ENCODE measurements at regions not wholly inside any gene's neighbourhood (a gene's known extent, or its start where the extent isn't known, plus 50 kb on each side); places are given as distances from the start of the nearest gene placed in this dataset.

DNA sequence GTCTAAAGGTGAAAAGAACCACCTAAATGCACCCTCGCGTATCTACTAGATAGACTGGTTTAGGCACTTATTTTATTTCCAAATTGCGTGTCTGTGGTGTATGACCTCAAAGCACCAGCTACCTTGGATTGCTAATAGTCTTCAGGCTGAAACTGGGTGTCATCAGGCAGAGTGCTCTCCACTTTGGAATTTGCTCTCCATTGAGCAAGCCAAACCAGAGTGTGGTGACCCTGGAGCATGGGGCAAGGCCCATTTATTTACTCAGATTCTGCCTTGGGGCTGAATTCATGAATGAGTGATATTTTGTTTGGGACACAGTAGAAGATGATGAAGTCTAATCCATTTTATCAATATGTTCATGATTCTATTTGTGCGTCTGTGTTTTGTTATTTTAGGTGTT, 812.8 kb upstream of the SLC35B3 start:
- Histone ChIP-seq H3K4me1 (ENCODE audit: control insufficient read depth, insufficient read depth, low read length) (no peaks in the 10 kb centered on the region), H3K27me3 (ENCODE audit: control insufficient read depth, insufficient read depth, low read length) (no peaks in the 10 kb centered on the region), H3K27ac (ENCODE audit: low read length) (no peak overlapping the region), H3K36me3 (ENCODE audit: control insufficient read depth, insufficient read depth, low read length) (no peaks in the 10 kb centered on the region), H3K4me3 (ENCODE audit: low read length) (no peak overlapping the region), H3K9me3 (ENCODE audit: control insufficient read depth, insufficient read depth, low read length) (no peaks in the 10 kb centered on the region)
- H3K9me3 Mint-ChIP-seq = peaks cover 2 to 6% of the 10 kb centered on the region in 2 donors
- H3K27me3 Mint-ChIP-seq (ENCODE audit: low read depth in 2 of 2) = no peaks in the 10 kb centered on the region
- H3K4me1 Mint-ChIP-seq = no peaks in the 10 kb centered on the region
- WGBS (ENCODE audit: insufficient coverage) = 89% methylated on average over 4 of the region's 4 CpGs
- no peak overlapping the region for H3K4me3 Mint-ChIP-seq
- intact Hi-C loops (cut with micrococcal nuclease) = no loop called here
- no peaks in the 10 kb centered on the region for H3K36me3 Mint-ChIP-seq
- ATAC-seq (no peak), DNase-seq (no peak)
- H3K27ac Mint-ChIP-seq = no peak overlapping the region
- TF ChIP-seq, protein P1, sequence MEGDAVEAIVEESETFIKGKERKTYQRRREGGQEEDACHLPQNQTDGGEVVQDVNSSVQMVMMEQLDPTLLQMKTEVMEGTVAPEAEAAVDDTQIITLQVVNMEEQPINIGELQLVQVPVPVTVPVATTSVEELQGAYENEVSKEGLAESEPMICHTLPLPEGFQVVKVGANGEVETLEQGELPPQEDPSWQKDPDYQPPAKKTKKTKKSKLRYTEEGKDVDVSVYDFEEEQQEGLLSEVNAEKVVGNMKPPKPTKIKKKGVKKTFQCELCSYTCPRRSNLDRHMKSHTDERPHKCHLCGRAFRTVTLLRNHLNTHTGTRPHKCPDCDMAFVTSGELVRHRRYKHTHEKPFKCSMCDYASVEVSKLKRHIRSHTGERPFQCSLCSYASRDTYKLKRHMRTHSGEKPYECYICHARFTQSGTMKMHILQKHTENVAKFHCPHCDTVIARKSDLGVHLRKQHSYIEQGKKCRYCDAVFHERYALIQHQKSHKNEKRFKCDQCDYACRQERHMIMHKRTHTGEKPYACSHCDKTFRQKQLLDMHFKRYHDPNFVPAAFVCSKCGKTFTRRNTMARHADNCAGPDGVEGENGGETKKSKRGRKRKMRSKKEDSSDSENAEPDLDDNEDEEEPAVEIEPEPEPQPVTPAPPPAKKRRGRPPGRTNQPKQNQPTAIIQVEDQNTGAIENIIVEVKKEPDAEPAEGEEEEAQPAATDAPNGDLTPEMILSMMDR (IDR thresholded peaks at IDR 0.05) = no peak

- peaks cover 8 to 10% of the 10 kb centered on the region in 2 donors for H3K9me3 Mint-ChIP-seq
Observed at GRCh38 chr6:9240861-9241260, 805.5 kb upstream of the SLC35B3 start.

DNA sequence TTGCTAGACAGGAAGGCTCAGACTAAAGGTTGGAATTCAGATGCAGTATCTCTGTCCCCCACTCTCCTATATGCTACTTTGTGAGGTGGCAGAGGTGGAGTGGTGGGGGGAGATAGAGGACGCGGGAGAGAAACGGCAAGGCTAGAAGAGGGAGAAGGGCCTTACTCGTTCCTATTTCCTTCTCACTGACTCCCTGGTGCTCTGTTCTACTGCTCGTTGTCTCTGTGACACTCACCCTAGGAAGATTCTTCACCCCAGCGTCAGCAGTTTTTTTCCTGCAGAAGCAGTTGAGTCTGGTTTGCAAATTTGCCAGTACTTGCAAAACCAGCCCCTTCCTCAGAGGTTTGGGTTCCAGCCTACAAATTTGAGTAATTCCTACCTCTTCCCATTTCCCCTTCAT, 801.1 kb upstream of the SLC35B3 start:
- no peaks in the 10 kb centered on the region for H3K4me1 Mint-ChIP-seq
- Histone ChIP-seq H3K27ac (ENCODE audit: low read length) (no peak overlapping the region), H3K36me3 (ENCODE audit: control insufficient read depth, insufficient read depth, low read length) (no peaks in the 10 kb centered on the region), H3K4me3 (ENCODE audit: low read length) (no peak overlapping the region), H3K27me3 (ENCODE audit: control insufficient read depth, insufficient read depth, low read length) (no peaks in the 10 kb centered on the region), H3K9me3 (ENCODE audit: control insufficient read depth, insufficient read depth, low read length) (peaks cover 1% of the 10 kb centered on the region), H3K4me1 (ENCODE audit: control insufficient read depth, insufficient read depth, low read length) (no peaks in the 10 kb centered on the region)
- intact Hi-C loops (cut with micrococcal nuclease) = no loop called here
- no peaks in the 10 kb centered on the region for H3K27me3 Mint-ChIP-seq (ENCODE audit: low read depth in 2 of 2)
- ATAC-seq = no peak
- no peak for DNase-seq
- no peaks in the 10 kb centered on the region for H3K36me3 Mint-ChIP-seq
- H3K4me3 Mint-ChIP-seq = no peak overlapping the region
- H3K9me3 Mint-ChIP-seq = peaks cover 7 to 13% of the 10 kb centered on the region in 2 donors
- 65% methylated on average over 3 of the region's 6 CpGs for WGBS (ENCODE audit: insufficient coverage)
- TF ChIP-seq, protein P1 (IDR thresholded peaks at IDR 0.05) = no peak
- H3K27ac Mint-ChIP-seq = no peak overlapping the region

More at GRCh38 chr6:9240861-9241260, 805.5 kb upstream of the SLC35B3 start:
- ATAC-seq = no peak
- Histone ChIP-seq H3K27me3 (ENCODE audit: control insufficient read depth, insufficient read depth, low read length) (no peaks in the 10 kb centered on the region), H3K36me3 (ENCODE audit: control insufficient read depth, insufficient read depth, low read length) (no peaks in the 10 kb centered on the region), H3K4me3 (ENCODE audit: low read length) (no peak overlapping the region), H3K27ac (ENCODE audit: low read length) (no peak overlapping the region), H3K4me1 (ENCODE audit: control insufficient read depth, insufficient read depth, low read length) (no peaks in the 10 kb centered on the region), H3K9me3 (ENCODE audit: control insufficient read depth, insufficient read depth, low read length) (no peaks in the 10 kb centered on the region)
- Mint-ChIP-seq H3K36me3 (no peaks in the 10 kb centered on the region), H3K4me1 (no peaks in the 10 kb centered on the region), H3K4me3 (no peak overlapping the region), H3K27me3 (ENCODE audit: low read depth in 2 of 2) (no peaks in the 10 kb centered on the region), H3K27ac (no peak overlapping the region)
- 95% methylated on average over 2 of the region's 2 CpGs for WGBS (ENCODE audit: insufficient coverage)
- TF ChIP-seq, protein P1 (IDR thresholded peaks at IDR 0.05) = no peak
- intact Hi-C loops (cut with micrococcal nuclease) = no loop called here
- no peak for DNase-seq

DNA sequence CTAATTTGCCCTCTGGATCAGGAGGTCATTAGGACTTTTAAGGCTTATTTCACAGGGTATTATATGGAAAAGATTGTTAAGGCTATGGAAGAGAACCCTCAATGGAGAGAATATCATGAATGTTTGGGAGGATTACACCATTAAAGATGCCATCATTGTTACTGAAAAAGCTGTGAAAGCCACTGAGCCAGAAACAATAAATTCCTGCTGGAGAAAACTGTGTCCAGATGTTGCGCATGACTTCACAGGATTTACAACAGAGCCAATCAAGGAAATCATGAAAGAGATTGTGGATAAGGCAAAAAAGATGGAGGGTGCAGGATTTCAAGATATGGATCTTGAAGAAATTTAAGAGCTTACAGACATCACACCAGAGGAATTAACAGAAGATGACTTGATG, 798.3 kb upstream of the SLC35B3 start:
- TF ChIP-seq, protein P1 (IDR thresholded peaks at IDR 0.05) = no peak
- peaks cover 7 to 12% of the 10 kb centered on the region in 2 donors for H3K9me3 Mint-ChIP-seq
- no peaks in the 10 kb centered on the region for H3K4me1 Mint-ChIP-seq
- H3K4me3 Mint-ChIP-seq = no peak overlapping the region
- H3K27ac ChIP-seq (ENCODE audit: low read length) = no peak overlapping the region
- no peak overlapping the region for H3K27ac Mint-ChIP-seq
- no peaks in the 10 kb centered on the region for H3K4me1 ChIP-seq (ENCODE audit: control insufficient read depth, insufficient read depth, low read length)
- no peak for DNase-seq
- no peaks in the 10 kb centered on the region for H3K27me3 ChIP-seq (ENCODE audit: control insufficient read depth, insufficient read depth, low read length)
- no peaks in the 10 kb centered on the region for H3K27me3 Mint-ChIP-seq (ENCODE audit: low read depth in 2 of 2)
- intact Hi-C loops (cut with micrococcal nuclease) = no loop called here
- 95% methylated on average over 1 of the region's 1 CpG for WGBS (ENCODE audit: insufficient coverage)
- H3K4me3 ChIP-seq (ENCODE audit: low read length) = no peak overlapping the region
- no peak for ATAC-seq
- no peaks in the 10 kb centered on the region for H3K36me3 Mint-ChIP-seq
- no peaks in the 10 kb centered on the region for H3K36me3 ChIP-seq (ENCODE audit: control insufficient read depth, insufficient read depth, low read length)
- peaks cover 7% of the 10 kb centered on the region for H3K9me3 ChIP-seq (ENCODE audit: control insufficient read depth, insufficient read depth, low read length)

All from natural killer cell (primary cell).